Suppressor macrophage treated with lipopolysaccharide for 1 hour (primary cell): ENCODE measurements at regions not wholly inside any gene's neighbourhood (a gene's known extent, or its start where the extent isn't known, plus 50 kb on each side); places are given as distances from the start of the nearest gene placed in this dataset.

Experiments
- DNase-seq, 3 donors: peaks; one replicate each; pipeline ENCODE4 v3.0.0-alpha.2; 2020 to 2022

DNA sequence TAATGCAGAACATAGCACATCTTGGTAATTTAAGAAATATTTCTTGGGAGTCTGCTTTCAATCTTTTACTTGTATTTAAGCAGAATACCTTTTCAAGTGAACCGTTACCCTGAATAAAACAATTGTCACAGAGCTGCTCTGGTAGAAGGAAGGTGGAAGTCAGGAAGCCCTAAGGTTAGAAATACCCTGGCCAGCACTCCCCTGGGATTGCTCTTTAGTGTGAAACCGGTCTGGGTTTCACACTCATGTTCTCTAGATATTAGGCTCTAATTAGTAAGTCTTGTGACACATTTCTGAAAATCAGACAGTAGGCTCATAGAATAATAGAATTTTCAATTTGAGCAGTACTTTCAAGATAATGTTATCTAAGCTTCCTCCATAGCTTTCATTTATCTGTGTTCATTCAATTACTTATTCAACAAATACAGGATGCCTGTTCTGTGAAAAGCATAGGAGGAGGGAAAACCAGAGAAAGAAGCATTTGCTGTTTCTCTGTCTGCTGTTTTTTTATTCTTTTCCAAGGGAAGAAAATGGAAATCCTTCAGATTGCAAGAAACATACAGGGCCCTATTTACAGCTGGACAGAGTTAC, 825.5 kb downstream of the TLR4 start:
- DNase-seq: no peak

DNA sequence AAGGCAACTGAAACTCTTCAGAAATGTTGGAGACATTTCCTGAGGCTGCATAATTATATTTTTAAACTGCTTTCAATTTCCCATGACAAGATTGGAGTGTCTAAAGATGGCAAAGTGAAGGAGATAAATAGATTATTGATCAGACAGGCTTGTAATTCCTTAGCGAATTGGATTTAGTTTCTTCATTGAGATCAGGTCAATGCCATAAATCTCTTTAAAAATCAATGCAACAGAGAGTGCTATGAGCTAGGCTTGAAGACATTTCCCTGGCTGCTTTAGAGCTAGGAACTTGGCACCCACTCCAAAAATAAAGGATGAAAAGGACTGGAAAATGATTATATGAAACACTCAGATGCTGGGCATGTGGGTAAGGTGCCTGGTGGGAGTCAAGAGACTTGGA, 828.4 kb downstream of the TLR4 start:
- no peak for DNase-seq

DNA sequence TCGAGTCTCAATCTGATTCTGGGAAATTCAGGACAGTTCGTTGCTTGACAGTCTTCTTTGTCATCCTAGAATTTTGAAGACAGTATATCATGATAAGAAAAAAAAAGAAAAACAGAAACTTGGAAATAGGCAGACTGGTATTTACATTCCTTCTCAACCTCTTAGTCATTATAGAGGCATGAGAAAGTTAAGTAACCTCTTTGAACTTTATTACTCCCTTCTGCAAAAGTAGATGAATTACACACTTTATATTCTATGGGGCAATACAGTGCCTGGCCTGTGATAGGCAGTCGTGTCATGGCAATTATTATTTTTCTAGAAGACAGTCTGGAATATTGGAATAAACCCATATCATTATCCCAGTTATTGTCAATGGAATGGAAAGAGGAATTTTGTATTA, 828.9 kb downstream of the TLR4 start:
- no peak for DNase-seq

DNA sequence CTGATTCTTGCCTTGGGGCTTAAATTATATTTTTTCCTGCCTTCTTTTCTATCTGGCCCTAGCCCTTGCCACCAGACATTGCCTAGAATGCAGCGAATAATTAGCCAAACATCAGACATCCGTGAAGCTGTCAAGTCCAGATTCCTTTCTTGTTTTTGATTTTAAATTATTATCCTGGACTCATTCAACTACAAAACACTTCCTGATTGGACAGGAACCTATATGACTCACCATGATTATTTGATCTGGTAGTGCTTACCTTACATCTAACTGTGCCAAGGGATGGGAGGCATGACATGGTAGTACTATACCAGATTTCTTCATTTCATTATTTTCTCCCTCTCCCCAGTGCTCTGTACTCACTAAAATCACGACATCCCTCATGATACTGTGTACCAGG, 829.6 kb downstream of the TLR4 start:
- no peak for DNase-seq

DNA sequence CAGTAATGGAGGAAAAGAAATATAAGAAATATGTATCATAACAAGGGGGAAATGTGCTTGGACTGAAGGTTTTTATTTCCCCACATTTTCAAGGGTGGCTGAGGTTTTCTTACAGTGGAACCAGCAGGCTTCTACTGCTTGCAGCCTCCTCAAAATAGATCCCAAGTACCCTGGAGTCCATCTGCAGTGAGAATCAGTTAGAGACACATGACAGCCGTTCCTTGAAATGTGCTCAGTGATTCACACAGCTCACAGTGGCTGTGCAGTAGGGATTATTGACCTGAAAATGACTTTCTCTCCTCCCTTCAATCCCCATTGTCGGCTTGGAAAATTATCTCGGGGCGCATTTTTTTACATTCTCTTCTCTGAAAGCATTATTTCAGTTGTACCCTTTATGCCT, 832.0 kb downstream of the TLR4 start:
- DNase-seq: no peak

DNA sequence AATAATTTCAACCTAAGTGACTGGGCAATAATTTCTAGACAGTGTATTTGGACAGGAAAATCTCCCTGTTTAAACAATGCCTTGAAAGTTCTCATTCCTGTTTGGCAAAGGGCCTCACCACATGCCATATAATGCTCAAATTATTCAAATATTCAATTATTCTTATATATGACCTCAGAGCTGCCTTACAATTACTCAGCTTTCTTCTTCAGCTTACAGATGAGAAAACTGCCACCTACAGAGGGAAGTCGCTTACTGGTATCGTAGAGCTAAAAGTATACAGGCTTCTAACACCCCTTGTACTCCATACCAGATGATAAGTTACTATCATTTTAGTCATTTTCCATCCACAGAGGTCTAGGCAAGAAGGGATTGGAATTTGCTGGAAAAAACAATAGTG, 830.3 kb downstream of the BRINP1 start:
- DNase-seq: no peak

DNA sequence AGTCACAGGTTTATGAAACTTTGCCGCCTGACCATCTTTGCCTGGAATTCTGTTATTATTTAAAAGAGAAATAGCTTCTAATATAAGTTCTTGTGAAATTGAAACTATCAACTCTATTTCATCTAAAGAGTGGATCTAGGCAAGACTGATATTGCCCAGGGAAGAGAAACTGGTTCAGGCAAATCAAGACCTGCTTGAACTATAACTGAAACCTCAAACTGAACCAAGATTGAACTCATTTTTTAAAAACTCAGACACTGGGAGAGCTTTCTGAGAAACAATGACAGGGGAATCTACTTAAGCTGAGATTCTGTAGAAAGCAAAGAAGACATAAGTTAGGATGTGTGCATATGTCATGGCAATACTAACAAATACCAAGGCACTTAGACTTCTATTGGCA, 815.8 kb downstream of the BRINP1 start:
- no peak for DNase-seq

DNA sequence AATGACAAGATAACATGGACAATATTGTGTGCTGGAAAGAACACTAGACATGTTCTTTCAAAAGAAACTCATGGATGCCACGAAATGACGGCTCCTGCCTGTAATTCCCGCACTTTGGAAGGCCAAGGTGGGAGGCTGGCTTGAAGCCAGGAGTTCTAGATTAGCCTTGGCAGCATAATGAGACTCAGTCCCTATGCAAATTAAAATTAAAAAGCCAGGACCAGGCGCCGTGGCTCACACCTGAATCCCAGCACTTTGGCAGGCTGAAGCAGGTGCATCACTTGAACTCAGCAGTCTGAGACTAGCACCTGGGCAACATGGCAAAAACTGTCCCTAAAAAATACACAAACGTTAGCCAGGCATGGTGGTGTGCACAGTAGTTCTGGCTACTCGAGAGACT, 814.2 kb downstream of the BRINP1 start:
- DNase-seq: no peak

DNA sequence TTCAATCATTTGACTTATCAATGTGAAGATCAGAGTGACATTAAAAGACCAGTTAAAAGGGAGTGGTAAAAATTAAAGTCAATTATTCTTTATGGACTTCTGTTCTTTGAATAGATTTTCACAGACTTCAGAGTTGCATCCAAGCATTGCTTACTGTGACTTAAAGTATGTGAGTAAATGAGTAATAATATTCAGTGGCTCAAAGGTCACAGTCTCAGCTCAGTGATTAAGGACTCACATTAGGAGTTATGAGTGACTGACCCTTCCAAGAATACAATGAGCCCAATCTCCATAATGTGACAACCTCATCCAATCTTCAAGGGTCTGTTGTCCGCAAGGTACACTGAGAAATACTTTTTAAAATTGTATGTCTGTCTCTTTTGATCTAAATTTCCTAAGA, 811.2 kb downstream of the BRINP1 start:
- no peak for DNase-seq

DNA sequence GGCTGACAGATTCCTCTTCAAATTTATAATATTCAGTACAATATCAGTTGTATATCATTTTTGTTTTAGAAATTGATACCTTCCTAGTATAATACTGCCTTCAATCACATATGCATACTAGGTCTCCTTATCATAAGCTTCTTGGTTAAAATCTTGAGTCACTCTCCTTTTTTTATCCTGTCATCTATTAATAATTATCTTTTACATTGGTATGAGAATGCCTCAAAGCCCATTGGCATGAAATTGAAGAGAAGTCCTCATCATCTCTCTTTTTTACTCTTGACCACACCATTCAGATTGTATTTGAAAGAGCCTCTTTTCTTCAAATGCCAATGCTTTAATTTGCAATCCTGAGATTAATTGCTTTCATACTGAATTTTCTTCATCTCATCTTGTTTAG, 810.3 kb downstream of the BRINP1 start:
- no peak for DNase-seq

DNA sequence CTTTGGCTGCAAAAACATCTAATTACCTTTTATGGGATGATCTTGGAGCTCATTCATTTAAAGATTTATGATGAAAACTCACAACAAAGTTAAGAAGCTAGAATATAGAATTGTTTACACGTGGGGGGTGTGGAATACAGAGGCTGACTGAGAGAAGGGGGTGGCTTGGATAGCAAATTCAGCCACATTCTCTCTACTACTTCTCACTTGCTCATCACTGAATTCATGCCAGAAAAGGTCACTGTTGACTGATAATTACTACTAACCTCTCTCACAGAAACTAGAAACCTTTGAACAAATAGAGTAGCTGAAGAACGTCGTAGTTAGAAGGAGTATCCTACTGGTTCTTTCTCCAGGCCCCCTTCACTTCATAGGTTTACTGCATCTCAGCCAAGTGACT, 808.2 kb downstream of the BRINP1 start:
- DNase-seq: no peak

DNA sequence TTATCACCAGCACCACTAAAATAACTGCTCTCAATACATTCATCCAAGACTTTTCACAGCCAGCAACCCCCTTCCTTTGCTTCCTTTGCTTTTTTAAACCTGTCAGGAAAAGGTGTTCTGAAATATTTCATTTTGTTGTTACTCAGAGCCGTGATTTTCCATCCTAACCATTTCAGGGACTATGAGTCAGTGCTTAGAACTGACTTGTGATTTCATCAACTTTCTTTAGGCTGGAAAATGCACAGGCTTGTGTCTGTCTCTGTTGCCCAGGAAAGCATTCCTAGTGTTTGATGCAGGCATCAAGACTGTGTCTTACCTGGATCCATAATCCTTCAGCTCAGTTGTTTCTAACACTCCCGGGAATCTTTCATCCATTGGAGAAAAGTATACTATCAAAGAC, 805.6 kb downstream of the BRINP1 start:
- DNase-seq: no peak

DNA sequence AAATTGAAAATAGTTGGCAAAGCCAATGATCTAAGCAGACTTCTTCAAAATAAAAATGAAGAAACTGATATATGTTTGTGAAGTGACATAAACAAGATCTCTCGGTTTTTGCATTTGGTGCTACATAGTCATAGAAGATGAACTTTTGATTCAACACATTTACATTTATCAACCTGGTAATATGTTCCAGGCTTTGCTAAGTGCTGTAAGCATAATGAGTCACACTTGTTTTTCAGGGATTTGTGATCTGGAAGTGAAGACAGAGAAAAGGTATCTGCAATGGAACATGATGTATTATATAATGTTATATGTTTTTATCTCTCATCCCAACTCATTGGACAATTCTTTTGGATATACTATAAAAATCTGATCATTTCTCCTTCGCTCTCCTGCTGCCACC, 801.4 kb downstream of the BRINP1 start:
- no peak for DNase-seq

DNA sequence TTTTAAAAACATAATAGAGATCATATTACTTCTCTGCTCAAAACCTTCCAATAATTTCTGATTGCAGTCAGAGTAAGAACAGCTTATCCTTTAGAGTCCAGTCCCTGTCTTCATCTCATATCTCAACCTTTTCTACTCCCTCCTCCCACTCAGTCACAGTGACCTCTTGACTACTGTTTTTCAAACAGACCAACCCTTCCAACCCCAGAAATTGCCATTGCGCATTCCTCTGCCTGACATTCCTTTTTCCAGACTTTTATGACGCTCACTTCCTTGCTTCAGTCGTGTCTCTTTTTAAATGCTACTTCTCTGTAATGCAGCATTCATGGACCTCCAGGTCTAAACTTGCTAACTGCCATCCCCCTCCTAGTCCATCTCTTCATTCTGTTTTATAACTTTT, 800.5 kb downstream of the BRINP1 start:
- no peak for DNase-seq

DNA sequence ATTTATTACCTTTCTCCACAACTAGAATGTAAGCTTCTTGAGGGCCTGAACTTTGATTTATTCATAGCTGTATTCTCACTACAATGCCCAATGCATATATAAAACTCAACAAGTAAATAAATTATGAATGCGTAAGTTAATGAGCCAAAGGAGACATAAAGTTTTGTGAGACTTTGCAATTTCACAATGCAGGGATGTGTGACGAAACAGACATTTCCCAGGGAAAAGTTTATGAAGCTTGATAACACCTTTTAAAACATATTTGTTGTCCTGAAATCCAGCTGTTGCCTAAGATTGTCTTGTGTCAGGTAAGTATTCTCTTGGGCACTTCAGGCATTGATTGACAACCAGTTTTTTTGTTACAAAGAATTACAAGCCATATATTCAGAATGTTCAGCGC, 800.1 kb downstream of the BRINP1 start:
- DNase-seq: no peak

DNA sequence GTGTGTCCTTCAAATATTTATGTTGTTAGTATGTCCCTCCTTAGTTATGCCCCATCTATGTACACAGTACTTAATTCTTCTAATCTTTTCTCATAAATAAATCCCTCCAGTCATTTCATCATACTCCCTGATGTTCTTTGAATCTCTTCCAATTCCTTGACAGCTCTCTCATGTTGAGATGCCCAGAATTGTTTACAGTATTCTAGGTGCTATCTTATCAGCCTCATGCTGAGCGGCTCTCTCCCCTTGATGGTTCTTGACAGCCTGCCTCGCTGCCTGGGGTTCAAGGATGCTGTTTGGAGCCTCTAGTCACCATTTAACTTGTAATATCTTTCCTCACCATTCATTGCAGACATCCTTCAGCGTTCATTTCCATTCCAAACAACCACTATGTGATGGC, 799.2 kb downstream of the BRINP1 start:
- DNase-seq: no peak

DNA sequence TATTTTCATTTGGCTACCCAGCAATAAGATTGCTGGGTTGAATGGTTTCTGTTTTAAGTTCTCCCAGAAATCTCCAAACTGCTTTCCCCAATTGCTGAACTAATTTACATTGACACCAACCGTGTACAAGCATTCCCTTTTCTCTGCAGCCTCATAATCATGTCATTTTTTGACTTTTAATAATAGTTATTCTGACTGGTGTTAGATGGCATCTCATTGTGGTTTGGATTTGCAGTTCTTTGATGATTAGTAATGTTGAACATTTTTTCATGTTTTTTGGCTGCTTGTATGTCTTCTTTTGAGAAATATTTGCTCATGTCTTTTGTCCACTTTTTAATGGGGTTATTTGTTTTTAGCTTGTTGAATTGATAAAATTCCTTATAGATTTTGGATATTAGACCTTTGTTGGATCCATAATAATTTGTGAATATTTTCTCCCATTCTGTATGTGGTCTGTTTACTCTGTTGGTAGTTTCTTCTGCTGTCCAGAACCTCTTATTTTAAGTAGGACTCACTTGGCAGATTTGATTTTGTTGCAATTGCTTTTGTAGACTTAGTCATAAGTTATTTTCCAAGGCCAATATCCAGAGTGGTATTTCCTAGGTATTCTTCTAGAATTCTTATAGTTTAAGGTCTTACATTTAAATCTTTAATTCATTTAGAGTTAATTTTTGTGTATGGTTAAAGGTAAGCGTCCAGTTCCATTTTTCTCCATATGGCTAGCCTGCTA, 793.7 kb downstream of the BRINP1 start:
- DNase-seq: no peak

DNA sequence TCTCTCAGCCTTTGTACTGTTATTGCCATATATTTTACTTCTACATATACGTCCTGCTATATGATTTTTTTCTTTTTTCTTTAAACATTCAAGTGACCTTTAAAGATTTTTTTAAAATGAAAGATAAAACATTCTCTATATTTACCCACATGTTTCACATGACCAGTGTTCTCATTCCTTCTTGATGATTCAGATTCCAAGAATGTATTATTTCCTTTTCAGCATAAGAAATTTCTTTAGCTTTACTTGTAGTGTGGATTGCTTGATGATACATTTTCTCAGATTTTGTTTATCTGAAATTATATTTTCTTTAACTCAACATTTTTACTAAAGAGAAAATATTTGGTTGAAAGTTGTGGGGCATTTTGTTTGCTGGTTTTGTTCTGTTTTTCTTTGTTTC, 792.1 kb downstream of the BRINP1 start:
- no peak for DNase-seq

DNA sequence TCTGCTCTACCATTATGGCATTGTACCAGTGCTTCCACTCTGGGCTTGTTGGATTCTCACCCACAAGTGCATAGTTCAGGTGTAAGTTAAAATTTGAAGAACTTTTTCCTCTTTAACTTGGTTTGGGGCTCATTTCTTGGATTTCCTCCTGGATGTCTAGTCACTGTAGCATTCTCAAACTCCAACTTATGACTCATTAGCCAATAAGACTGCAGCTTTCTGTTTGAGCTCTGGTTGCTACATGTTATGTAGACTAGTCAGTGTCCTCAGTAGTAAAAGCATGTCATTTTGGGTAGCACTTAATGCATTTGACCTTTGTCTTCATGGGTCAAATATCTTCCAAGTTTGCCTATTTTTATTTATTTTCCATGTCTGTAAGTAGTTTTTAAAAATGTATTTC, 790.8 kb downstream of the BRINP1 start:
- no peak for DNase-seq

DNA sequence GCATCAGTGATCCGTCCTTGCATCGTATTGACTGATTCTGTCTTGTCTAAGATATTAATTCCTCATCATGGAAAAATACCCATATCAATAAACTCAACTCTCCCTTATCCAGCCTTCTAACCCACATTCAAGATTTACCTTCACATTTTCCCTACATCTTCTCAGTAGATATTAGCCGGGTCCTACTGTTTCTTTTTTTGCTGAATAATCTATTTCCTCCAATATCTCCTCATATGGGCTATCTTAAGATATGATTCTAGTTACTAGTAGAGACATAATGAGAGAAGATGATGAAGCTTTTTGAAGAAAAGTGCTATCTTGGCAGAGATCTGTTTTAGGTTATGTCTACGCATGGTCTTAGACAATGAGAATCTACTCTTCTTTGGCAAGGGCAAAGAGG, 785.8 kb downstream of the BRINP1 start:
- DNase-seq: no peak

DNA sequence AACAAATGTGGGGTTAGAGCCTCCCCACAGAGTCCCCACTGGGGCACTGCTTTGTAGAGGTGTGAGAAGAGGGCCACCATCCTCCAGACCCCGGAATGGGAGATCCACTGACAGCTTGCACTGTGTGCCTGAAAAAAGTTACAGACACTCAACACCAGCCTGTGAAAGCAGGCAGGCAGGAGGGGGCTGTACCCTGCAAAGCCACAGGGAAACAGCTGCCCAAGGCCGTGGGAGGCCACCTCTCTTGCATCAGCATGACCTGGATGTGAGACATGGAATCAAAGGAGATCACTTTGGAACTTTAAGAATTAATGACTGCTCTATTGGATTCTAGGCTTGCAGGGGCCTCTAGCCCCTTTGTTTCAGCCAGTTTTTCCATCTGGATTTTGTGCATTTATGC, 782.3 kb downstream of the BRINP1 start:
- no peak for DNase-seq

DNA sequence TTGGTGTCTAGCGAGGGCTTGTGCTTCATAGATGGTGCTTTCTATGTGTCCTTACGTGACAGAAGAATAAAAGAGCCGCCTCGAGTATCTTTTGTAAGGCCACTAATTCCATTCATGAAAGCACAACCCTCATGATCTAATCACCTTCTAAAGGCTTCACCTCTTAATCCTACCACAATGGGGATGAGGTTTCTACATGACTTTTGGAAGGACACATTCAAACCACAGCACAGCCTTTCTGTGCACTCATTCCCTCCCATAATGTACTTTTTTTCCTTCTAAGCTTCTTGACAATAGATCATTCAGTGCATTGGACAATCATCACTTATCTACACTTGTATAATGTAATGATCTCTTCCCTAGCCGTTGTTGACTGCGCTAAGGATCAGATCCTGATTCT, 774.8 kb downstream of the BRINP1 start:
- no peak for DNase-seq

DNA sequence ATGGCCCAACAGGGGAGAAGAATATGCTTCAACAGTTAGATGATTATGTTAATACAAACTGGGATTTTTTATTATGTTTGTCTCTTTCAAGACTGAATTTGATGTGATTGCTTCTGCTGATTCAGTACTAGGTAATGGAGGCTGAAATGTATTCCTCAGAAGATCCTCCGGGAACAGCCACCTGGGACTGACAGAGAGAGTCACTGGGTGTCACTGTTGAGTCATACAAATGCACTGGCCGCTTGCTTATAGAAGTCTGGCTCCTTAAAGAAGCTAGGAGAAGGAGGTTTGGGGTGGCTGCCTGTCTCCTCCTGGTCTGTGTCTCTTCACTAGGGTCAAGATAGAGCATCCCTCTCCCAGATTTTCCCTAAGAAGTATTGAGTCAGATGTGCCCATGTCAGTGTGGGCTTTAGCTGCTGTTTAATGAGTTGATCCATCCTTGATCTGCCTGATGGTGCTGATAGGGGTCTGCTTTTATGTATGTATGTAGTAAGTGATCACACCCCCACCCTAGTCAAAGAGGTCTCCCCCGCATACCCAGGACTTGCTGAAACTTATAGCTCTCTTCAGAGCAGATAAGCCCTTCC, 773.4 kb downstream of the BRINP1 start:
- DNase-seq: no peak

DNA sequence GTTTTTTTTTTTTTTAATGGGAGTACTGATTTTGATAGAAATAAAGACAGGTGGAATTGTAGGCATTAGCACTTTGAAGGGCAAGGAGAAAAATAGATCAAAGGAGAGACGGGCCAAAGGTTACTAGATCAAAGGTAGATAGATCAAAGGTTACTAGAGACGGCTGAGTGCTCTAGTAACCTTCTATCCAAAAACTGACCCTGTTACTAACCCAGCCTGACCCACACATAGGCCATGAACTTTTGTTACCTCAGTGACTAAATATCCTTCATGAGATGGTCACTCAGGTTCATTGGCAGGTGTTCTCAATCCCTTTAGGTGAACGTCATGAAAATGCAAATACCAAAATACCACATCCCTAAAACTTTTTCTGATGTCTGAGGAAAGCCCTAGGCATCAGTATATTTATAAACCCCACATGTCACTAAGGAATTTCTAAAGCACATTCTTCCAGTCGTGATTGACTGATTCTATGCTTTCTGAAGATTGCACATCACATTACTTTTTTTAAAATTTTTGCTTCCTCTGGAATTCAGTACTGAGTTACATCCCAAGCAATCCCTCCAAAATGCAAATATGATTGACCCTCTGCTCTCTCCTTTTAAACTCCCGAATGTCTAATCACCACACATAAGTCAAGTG, 772.7 kb downstream of the BRINP1 start:
- no peak for DNase-seq
